ENCODE measurements at regions not wholly inside any gene's neighbourhood (a gene's known extent, or its start where the extent isn't known, plus 50 kb on each side); places are given as distances from the start of the nearest gene placed in this dataset.
"Not testable (repeated sequence)": the region's sequence is repeated elsewhere in the genome, so short reads cannot be mapped to it uniquely, and the experiment has no call there.

DNA sequence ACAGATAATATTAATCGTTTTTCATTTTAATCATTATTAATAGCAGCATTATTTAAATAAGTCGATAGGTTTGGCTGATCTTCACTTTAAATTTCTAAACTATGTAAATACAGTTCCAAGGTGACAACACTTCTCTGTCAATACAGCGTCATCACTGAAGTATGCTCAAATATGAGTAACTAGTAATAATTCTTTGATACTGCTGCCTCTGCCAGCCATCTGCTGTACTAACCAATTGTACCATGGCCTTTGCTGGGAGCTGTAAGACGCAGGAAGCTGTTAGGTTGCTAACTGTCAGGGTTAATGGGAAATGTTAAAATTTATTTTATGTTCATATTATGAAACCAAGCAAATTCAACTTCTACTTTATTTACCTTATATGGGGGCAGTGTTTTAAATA is 1650.5 kb upstream of the LRRTM3 start:
- Histone ChIP-seq H3K36me3 (ENCODE audit: low read length) (no peaks in the 10 kb centered on the region), H3K9me3 (ENCODE audit: insufficient read depth, low read length) (no peaks in the 10 kb centered on the region), H3K27me3 (ENCODE audit: low read length) (no peaks in the 10 kb centered on the region), H3K79me2 (ENCODE audit: insufficient read depth, low read length) (no peaks in the 10 kb centered on the region), H3K27ac (ENCODE audit: low read depth, low read length) (no peak overlapping the region), H4K20me1 (ENCODE audit: low read depth, low read length) (no peaks in the 10 kb centered on the region), H3K9me2 (replicated peaks; ENCODE audit: insufficient read depth, low read length) (no peaks in the 10 kb centered on the region), H3K9ac (ENCODE audit: low read length) (no peak overlapping the region), H3K4me3 (ENCODE audit: insufficient read depth, low read length, poor library complexity, severe bottlenecking) (no peak overlapping the region), H3F3A (ENCODE audit: insufficient read depth) (no peaks in the 10 kb centered on the region), H3K4me2 (ENCODE audit: low read depth, low read length, poor library complexity, severe bottlenecking) (no peak overlapping the region), H2AFZ (ENCODE audit: low read depth, low read length, severe bottlenecking) (no peak overlapping the region)
- TF ChIP-seq CTCF (IDR thresholded peaks at IDR 0.05; ENCODE audit: insufficient read depth, low read length, poor library complexity, severe bottlenecking) (no peak), EZH2phosphoT487 (conservative IDR thresholded peaks at IDR 0.05; ENCODE audit: low read length) (no peak)

DNA sequence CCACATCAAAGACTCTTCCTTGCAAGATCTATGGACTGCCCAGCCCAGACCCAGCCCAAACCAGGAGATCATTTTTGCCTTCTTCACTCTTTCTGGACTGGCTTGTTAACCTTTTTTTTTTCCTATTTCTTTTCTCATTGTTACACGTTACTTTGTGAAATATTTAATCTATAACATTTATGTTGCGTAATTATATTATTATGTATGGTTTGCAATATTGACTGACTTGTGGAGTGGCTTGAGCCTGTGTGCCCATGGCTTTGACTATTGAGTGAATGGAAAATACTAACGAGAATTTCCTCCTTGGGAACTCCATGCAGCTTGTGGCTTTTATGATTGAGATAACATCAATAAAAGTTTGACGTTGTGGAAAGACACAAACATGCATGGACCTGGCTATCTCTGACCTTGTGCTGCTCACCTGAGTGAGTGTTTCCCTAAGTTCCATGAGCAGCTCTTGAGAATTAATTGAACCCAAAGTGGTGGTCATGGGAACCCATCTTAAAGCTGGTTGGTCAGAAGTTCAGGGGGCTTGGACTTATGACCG is 1641.3 kb upstream of the LRRTM3 start:
- no peaks in the 10 kb centered on the region for H3K9me3 ChIP-seq (ENCODE audit: insufficient read depth, low read length)
- H3K9ac ChIP-seq (ENCODE audit: low read length): no peak overlapping the region
- H3F3A ChIP-seq (ENCODE audit: insufficient read depth): no peaks in the 10 kb centered on the region
- no peak overlapping the region for H3K4me3 ChIP-seq (ENCODE audit: insufficient read depth, low read length, poor library complexity, severe bottlenecking)
- no peaks in the 10 kb centered on the region for H3K9me2 ChIP-seq (replicated peaks; ENCODE audit: insufficient read depth, low read length)
- H3K27me3 ChIP-seq (ENCODE audit: low read length): no peaks in the 10 kb centered on the region
- no peaks in the 10 kb centered on the region for H3K79me2 ChIP-seq (ENCODE audit: insufficient read depth, low read length)
- H3K27ac ChIP-seq (ENCODE audit: low read depth, low read length): no peak overlapping the region
- H3K36me3 ChIP-seq (ENCODE audit: low read length): no peaks in the 10 kb centered on the region
- no peak for TF ChIP-seq CTCF (IDR thresholded peaks at IDR 0.05; ENCODE audit: insufficient read depth, low read length, poor library complexity, severe bottlenecking)
- TF ChIP-seq EZH2phosphoT487 (conservative IDR thresholded peaks at IDR 0.05; ENCODE audit: low read length): no peak
- H2AFZ ChIP-seq (ENCODE audit: low read depth, low read length, severe bottlenecking): no peak overlapping the region
- no peak overlapping the region for H3K4me2 ChIP-seq (ENCODE audit: low read depth, low read length, poor library complexity, severe bottlenecking)
- H4K20me1 ChIP-seq (ENCODE audit: low read depth, low read length): no peaks in the 10 kb centered on the region

- not testable (repeated sequence) for H3K36me3 ChIP-seq (ENCODE audit: low read length); H3K27me3 ChIP-seq (ENCODE audit: low read length); H3K9ac ChIP-seq (ENCODE audit: low read length); H3K27ac ChIP-seq (ENCODE audit: low read depth, low read length); H3K9me2 ChIP-seq (replicated peaks; ENCODE audit: insufficient read depth, low read length); H4K20me1 ChIP-seq (ENCODE audit: low read depth, low read length); H3K79me2 ChIP-seq (ENCODE audit: insufficient read depth, low read length); H3K4me3 ChIP-seq (ENCODE audit: insufficient read depth, low read length, poor library complexity, severe bottlenecking); H3K4me2 ChIP-seq (ENCODE audit: low read depth, low read length, poor library complexity, severe bottlenecking); H3F3A ChIP-seq (ENCODE audit: insufficient read depth); H3K9me3 ChIP-seq (ENCODE audit: insufficient read depth, low read length); H2AFZ ChIP-seq (ENCODE audit: low read depth, low read length, severe bottlenecking)
Measured at GRCh38 chr10:65285726-65286125, 1640.1 kb upstream of the LRRTM3 start.

DNA sequence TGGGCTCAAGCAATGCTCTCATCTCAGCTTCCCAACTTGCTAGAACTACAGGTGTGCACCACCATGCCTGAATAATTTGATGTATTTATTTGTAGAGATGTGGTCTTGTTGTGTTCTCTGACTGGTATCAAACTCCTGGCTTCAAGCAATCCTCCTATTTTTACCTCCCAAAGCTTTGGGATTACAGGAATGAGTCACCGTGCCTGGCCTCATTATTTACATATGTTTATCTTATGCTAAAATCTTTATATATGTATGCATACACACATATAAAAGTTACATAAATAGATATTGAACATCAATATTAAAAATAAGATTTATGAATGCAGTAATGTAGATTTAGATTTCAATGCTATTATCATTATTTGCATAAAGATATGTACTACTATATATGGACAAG is 1634.5 kb upstream of the LRRTM3 start:
- Histone ChIP-seq H3K79me2 (ENCODE audit: insufficient read depth, low read length) (no peaks in the 10 kb centered on the region), H3K4me3 (ENCODE audit: insufficient read depth, low read length, poor library complexity, severe bottlenecking) (no peak overlapping the region), H3K9me2 (replicated peaks; ENCODE audit: insufficient read depth, low read length) (no peaks in the 10 kb centered on the region), H2AFZ (ENCODE audit: low read depth, low read length, severe bottlenecking) (no peak overlapping the region), H3K27ac (ENCODE audit: low read depth, low read length) (no peak overlapping the region), H3K27me3 (ENCODE audit: low read length) (no peaks in the 10 kb centered on the region), H3K36me3 (ENCODE audit: low read length) (no peaks in the 10 kb centered on the region), H3F3A (ENCODE audit: insufficient read depth) (no peaks in the 10 kb centered on the region), H3K4me2 (ENCODE audit: low read depth, low read length, poor library complexity, severe bottlenecking) (no peak overlapping the region), H3K9me3 (ENCODE audit: insufficient read depth, low read length) (no peaks in the 10 kb centered on the region), H3K9ac (ENCODE audit: low read length) (no peak overlapping the region), H4K20me1 (ENCODE audit: low read depth, low read length) (no peaks in the 10 kb centered on the region)
- TF ChIP-seq EZH2phosphoT487 (conservative IDR thresholded peaks at IDR 0.05; ENCODE audit: low read length): no peak
- TF ChIP-seq CTCF (IDR thresholded peaks at IDR 0.05; ENCODE audit: insufficient read depth, low read length, poor library complexity, severe bottlenecking): no peak
